NCI-H2227 treated with DMSO at 0.1 percent for 48 hours (cell line): ENCODE measurements at regions not wholly inside any gene's neighbourhood (a gene's known extent, or its start where the extent isn't known, plus 50 kb on each side); places are given as distances from the start of the nearest gene placed in this dataset.
A peak's percentile ranks its signal among the peaks of the same experiment; 100 is the strongest.
"Not testable (repeated sequence)": the region's sequence is repeated elsewhere in the genome, so short reads cannot be mapped to it uniquely, and the experiment has no call there.

Experiments
- DNase-seq: peaks from one replicate; lab custom pipeline; 2025; lab: John Stamatoyannopoulos, UW

GRCh38 chr4:9604031-9604892 is 160.0 kb downstream of the DEFB131A start:
- DNase-seq, result not testable (repeated sequence)

GRCh38 chr4:9604893-9605190 is 160.6 kb downstream of the DEFB131A start:
- DNase-seq, result not testable (repeated sequence)

- no peak for DNase-seq
These were observed 164.1 kb downstream of the DEFB131A start for GRCh38 chr4:9608300-9608699.

- not testable (repeated sequence) for DNase-seq
These were observed 166.1 kb downstream of the DEFB131A start for GRCh38 chr4:9610321-9610720.

- no peak for DNase-seq
These were observed 166.9 kb downstream of the DEFB131A start for GRCh38 chr4:9611101-9611500.

- DNase-seq, result not testable (repeated sequence)
These were observed 145.0 kb upstream of the DRD5 start for GRCh38 chr4:9636411-9636810.

GRCh38 chr4:9659678-9660077 is 121.8 kb upstream of the DRD5 start:
- not testable (repeated sequence) for DNase-seq

GRCh38 chr4:9660955-9661354 is 120.5 kb upstream of the DRD5 start:
- DNase-seq, result not testable (repeated sequence)

GRCh38 chr4:9670725-9671124 is 110.7 kb upstream of the DRD5 start:
- peak; percentile 6 for DNase-seq

GRCh38 chr4:9677357-9677756 is 104.1 kb upstream of the DRD5 start:
- not testable (repeated sequence) for DNase-seq

GRCh38 chr4:9679704-9680478 is 101.5 kb upstream of the DRD5 start:
- DNase-seq, result no peak

- DNase-seq, result not testable (repeated sequence)
These were observed 98.3 kb upstream of the DRD5 start for GRCh38 chr4:9683174-9683573.

GRCh38 chr4:9685016-9685415 is 96.4 kb upstream of the DRD5 start:
- DNase-seq, result not testable (repeated sequence)

- no peak for DNase-seq
These were observed 95.7 kb upstream of the DRD5 start for GRCh38 chr4:9685692-9686091.

GRCh38 chr4:9690636-9691237 is 90.7 kb upstream of the DRD5 start:
- DNase-seq, result not testable (repeated sequence)

- DNase-seq, result peak; percentile 74
These were observed 90.0 kb upstream of the DRD5 start for GRCh38 chr4:9691238-9692065.

- not testable (repeated sequence) for DNase-seq
These were observed 88.5 kb upstream of the DRD5 start for GRCh38 chr4:9692791-9693491.

- DNase-seq, result not testable (repeated sequence)
These were observed 87.0 kb upstream of the DRD5 start for GRCh38 chr4:9694403-9694802.

GRCh38 chr4:9695994-9696393 is 85.4 kb upstream of the DRD5 start:
- DNase-seq, result not testable (repeated sequence)

GRCh38 chr4:9696561-9696960 is 84.9 kb upstream of the DRD5 start:
- DNase-seq, result not testable (repeated sequence)

- not testable (repeated sequence) for DNase-seq
These were observed 79.4 kb upstream of the DRD5 start for GRCh38 chr4:9702019-9702418.
